Stimulated activated CD8-positive, alpha-beta memory T cell treated with anti-CD3 and anti-CD28 coated beads, Interleukin-4, amount 100 ng/mL, for 24 hours (primary cell): ENCODE measurements at regions not wholly inside any gene's neighbourhood (a gene's known extent, or its start where the extent isn't known, plus 50 kb on each side); places are given as distances from the start of the nearest gene placed in this dataset.
"Not testable (repeated sequence)": the region's sequence is repeated elsewhere in the genome, so short reads cannot be mapped to it uniquely, and the experiment has no call there.

Experiments used
- DNase-seq: peaks from one replicate; pipeline ENCODE4 v3.0.0-alpha.2; 2020; ENCODE audit warnings: low read depth

DNA sequence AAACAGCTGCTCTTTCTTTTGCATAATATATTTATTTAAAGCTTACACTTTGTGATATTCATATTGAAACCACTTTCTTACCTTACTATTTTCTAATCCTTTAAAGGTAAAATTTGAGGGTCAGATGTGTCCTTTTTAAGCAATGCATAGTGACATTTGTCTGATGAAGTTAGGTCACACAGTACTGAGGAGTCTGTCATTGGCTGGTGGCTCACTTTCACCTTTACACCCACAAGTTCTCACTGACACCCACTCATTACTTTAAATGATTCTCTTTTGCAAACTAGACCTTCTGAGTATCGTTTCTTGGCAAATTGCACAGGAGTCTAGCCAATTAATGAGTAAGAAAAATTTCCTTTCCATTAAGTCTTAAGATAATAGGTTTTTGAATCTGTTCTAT lies 758.3 kb upstream of the ARPP21 start:
- no peak for DNase-seq

DNA sequence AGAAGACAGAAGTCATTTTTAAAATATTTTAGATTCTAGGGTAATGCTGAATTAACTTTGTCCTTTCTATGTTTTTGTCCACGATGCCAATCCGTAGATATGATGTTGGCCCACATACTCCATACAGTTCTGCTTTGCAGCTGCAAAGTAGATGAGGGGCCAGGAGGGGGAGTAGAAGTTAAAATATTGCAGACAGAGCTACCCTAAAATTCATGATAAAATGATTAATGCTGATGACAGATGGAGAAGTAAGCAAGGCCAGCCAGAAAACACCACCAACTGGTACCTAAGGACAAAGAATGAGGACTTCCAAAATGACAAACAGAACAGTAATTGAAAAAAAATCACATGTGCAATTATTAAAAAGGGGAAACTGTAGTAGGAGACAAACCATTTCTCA lies 756.6 kb upstream of the ARPP21 start:
- DNase-seq = no peak

DNA sequence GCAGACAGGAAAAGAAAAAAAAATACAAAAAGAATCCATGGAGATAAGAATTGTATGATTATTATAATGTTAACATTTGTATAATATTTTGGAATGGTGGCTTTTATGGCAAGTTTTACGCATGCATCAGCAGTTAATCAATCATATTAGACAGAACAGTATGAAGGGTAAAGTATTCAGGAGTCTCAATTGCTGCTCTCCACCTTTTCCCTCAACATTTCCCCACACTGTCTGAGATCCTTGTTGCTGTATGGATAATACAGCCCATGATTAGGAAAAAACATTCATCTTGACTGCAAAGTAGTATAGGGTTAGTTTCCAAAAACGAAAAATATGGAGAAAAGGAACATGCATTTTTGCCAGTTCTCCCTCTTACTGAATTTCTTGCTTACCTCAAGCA lies 755.3 kb upstream of the ARPP21 start:
- DNase-seq = no peak

DNA sequence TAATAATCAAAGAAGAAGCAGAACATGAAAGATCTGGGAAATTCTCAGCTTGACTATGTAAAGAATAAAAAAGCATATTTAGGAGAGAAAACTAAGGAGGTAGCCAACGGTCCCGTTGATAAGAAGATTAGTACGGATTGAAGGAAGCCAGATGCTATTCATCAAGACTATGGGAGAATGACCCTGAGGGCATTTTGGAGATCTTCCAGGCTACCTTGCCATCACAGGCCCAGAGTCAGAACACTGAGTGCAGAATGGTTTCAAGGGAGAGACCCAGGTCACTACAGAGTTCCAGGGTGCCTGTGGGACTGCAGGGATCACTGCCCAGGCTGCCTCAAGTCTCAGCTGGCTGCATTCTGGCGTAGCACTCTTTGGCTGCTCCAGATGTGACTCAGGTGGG lies 752.9 kb upstream of the ARPP21 start:
- no peak for DNase-seq

DNA sequence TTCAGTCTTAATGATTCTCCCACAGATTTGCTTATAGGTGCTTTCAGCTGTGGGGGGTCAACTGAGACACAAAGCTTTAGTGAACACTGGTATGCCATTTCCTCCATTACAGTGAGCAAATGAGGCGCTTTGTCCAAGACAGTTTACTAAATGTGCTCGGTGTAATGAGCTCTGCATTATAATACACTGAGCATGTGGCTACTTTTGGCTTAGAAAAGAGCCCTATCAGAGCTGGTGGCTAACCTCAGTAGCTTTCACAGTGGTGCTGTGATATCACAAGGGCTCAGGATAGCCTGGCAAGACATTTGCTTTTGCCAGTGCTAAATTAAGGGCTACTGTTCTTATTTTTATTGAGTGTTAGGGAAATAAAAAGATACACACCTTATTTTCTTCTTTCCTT lies 749.7 kb upstream of the ARPP21 start:
- DNase-seq = no peak

DNA sequence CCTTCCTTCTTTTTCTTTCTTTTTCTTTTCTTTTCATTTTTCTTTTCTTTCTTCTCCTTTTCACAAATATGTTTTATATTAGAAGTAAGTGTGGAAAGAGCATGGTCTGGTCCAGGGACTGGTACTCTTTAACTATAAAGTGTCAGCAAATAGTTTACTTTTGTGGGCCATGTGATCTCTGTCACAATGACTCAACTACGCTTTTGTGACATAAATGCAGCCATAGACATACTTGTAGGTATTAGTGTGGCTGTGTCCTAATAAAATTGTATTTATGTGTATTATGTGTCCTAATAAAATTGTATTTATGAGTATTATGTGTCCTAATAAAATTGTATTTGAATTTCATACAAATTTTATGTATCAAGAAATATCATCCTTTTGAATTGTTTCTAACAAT lies 749.1 kb upstream of the ARPP21 start:
- no peak for DNase-seq

DNA sequence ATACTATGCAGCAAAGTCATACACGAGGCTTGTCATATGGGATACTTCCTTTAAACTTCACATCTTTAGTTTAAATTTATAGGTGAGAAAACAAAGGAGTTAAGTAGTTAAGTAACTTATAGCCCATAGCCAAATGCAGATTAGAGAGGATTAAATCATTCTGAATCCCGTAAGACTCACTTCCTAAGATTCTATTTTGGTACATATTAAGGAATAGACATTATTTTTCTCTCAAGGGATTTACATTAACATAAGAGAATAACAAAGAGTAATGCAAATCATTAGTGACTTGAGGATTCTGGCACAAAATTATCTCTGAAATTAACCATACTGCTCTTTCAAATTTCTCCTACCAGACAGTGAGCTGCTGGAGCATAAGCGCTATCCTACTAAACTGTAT lies 747.4 kb upstream of the ARPP21 start:
- DNase-seq = no peak

DNA sequence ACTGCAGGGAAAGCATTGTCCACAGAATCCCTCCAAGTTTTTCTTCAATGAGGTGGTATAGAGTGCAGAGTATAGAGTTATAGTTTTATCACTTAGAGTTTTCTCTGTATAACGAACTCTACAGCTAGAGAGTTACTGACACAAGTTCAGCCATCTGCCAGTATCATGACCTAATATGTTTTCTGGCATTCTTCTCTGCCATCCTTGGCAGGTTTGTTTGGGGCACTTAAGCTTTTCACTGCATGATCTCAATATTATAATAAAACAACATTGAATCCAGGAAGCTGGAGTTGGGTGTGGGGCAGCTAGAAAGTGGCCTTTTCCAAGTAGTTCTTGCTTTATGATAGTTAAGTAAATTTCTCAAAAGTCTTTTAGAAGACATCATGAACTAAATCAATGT lies 743.5 kb upstream of the ARPP21 start:
- DNase-seq = no peak

DNA sequence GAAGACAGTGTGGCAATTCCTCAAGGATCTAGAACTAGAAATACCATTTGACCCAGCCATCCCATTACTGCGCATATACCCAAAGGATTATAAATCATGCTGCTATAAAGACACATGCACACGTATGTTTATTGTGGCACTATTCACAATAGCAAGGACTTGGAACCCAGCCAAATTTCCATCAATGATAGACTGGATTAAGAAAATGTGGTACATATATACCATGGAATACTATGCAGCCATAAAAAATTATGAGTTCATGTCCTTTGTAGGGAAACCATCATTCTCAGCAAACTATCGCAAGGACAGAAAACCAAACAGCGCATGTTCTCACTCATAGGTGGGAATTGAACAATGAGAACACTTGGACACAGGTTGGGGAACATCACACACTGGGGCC lies 729.6 kb upstream of the ARPP21 start:
- DNase-seq = not testable (repeated sequence)

DNA sequence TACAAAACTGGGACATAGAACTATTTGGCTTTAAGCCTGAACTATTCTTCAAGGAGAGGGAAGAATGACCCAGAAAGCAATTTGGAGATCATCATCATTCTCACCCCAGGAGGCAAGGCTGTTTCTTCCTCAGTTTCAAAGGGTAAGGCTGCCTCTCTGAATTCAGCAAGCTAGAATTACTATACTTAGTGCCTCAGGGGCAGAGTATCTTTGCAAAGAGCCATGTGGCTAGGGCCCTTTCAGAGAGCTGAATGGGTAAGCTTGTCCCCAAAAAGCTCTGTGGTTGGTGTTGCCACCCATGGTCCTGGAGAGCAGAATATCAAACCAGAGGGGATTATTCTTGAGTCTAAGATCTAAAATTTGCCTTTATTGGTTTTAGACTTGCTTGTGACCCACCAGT lies 720.3 kb upstream of the ARPP21 start:
- DNase-seq = no peak

DNA sequence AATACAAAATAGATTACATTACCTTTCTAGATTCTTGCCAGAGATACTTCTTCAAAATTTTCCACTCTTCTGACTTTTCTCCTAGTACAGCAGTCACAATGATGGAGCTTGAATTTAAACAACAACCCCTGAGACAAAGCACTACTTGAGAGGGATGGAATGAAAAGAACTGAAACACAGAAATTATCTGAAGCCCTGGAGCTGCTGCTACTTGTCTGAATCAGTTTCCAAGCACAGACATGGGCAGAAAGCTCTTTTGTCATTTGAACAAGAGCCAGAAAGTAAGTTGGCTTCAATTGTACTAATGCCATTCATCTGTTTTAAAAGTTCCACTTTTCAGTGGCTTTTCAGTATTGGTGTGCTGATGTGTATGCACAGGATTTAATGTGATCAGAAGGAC lies 718.5 kb upstream of the ARPP21 start:
- DNase-seq = no peak

DNA sequence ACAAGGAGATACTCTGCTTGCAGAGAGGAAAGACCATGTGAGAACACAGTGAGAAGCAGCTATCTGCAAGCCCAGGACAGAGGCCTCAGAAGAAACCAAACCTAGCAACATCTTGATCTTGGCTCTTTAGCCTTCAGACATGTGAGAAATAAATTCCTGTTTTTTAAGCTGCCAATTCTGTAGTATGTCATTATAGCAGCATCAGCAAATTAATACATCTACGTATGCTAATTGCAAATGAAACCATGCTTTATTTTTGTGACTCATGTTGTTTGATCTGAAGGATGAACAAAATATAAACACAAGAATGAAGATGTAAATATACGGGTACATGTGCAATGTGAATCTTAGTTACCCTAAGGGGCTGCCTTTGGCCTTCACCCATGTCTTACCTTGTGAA lies 714.4 kb upstream of the ARPP21 start:
- DNase-seq = no peak

DNA sequence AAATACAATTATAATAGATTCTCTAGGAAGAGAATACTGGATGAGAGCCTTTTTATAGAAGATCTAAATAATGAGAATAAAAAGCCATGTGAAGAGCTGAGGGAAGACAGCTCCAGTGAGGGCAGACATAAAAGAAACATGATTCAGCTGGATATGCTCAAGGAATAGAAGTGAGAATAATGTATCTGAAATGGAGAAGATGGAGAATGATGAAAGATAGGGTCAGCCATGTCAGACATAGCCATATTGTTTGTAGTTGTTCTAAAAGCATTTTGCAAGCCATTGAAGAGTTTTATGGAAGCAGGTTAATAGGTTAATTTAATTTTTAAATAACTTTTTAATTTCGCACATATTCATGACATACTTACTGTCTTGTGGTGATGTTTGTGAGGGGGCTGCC lies 713.5 kb upstream of the ARPP21 start:
- no peak for DNase-seq

DNA sequence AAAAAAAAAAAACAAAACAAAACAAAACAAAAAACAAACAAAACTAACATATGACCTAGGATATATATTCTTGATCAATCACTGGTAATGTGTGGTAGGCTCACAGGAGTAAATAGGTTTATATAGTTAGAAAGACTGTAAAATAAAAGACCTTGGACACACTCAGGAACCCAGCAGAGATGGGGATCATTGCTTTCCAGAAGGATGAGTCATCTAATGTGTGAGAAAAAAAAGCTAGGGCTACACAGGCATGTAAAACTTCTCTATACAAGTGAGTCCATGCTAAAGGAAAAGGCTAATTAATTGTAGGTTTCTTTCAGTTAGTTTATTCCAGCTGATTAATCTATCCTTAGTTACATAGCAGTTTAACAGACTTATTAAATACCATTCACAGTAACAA lies 710.3 kb upstream of the ARPP21 start:
- no peak for DNase-seq

DNA sequence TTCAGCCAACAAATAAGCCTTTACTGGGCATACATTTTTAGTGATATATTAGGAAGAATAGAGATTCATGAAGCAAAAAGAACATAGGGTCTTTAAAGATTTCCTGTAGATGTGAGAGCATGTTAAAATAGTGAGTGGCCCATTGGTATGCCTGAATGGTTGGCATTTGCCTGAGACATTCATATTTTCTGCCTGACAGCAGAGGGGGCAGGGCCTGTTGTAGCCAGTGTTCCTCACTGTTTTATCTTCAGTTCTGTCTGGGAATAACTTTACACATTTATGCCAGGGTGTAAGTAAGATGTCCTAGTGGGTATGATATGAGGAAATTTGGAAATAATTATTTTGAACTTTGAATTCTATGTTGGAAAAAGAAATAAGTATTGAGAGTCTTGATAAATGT lies 704.7 kb upstream of the ARPP21 start:
- DNase-seq = no peak

DNA sequence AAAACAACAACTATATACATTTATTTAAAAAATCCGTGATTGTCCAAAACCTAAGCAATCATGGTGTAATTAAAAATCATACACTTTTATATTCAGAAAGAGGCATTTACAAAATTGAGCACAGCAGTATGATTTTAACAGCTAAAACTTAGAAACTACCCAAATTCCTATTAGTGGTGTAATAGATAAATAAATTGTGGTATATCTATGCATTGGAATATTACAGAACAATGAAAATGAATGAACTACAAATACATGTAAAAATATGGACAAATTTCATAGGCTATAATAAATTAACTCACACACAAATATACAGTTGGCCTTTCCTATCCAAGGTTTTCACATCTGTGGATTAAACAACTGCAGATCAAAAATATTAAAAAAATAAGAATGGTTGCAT lies 700.5 kb upstream of the ARPP21 start:
- no peak for DNase-seq

DNA sequence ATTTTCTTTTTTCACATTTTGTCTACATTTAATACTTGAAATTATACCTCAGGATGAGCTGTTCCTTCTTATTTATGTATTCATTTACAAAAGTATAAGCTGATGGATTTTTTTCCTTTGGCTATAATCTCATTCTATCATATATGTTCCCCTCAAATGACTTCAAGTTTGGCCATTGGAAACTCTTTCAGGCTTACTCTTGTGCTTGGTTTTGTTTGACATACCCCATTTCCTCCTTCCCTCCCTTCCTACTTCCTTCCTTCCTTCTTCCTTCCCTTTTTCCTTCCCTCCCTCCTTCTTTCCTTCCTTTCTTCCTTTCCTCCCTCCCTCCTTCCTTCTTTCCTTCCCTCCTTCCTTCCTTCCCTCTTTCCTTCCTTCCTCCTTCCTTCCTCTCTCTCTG lies 697.1 kb upstream of the ARPP21 start:
- no peak for DNase-seq

DNA sequence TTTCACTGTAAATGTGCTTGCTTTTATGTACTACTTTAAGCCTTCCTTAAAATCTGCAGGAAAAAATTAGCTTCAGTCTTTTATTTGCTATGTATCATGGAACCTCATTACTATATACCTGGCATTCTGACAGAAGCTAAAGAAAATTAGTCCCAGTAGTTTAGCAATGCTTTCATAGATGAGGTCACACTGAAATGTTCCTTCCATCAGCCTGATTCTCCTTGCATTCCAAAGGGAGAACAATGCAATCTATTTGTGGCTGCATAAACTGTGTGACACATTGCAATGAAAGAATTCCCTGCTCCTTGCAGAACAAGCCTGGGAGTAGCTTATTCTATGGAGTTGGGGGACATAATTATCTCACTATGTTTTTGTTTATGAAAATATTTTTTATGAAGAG lies 691.5 kb upstream of the ARPP21 start:
- no peak for DNase-seq

DNA sequence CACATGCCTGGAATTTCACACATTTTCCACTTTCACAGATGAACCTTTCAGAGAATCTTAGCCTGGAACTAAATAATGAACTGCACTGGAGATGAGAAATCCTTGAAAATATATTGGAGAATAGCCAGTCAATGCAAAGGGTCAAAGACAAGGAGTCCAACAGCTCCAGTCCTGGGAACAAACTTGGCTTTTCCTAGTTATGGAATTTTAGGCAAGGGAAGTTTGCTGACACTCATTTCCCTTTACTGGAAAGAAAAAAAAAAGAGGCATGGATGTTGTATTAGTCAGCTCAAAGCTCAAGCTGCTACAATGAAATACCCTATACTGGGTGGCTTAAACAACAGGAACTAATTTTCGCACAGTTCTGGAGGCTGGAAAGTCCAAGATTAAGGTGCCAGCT lies 690.8 kb upstream of the ARPP21 start:
- DNase-seq = no peak

DNA sequence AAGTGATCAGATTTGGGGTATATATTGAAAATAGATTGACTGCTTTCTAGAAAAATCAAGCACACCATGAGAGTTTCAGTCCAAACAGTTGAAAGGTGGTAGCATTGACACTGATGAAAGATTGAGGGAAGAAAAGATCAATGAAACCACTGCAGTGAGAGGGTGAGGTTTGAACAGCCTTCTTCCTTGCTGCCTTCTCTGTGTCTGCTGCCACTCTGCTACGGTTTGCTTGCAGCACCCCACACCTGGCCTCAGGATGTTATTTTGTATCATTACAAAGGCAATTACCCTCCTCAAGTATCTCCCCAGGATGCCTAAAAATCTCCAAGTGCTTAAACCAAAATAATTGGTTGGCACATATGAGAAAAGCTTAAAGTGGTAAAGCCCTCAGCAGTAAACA lies 683.6 kb upstream of the ARPP21 start:
- DNase-seq = no peak

DNA sequence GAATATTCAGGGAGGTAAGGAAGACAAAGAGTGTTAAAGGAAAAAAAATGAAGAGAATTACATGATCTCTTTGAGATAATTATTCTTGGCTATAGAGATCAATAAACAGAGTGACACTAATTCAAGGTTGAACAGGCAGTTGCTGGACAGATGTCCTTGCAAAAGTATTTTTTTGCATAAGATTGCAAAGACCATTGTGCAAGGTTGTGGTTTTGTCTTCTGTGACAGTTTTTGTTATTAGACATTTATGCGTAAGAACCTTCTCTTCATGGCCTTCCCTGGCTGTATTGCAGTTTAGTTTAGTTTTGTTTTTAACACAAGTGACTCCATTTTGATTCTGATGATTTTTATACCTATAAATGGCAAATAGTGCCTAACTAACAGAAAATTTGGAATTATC lies 682.8 kb upstream of the ARPP21 start:
- DNase-seq = no peak

DNA sequence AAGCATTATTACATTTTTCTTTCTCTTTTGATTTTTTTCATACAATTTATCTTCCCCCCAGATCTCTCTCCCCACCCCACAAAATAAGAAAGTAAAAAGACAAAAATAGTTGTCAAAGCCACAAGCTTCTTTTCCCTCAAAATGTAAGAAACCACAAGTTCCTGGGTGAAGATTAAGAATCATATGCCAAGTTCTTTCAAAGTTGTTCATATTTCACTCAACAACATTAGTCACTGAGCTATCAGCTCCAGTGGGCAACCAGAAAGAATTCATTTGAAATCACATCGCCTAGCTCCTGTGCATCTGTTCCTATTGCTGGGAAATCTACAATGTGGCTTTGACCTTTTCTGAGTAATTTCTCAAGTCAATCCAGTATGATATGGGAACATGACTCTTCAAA lies 681.6 kb upstream of the ARPP21 start:
- no peak for DNase-seq

DNA sequence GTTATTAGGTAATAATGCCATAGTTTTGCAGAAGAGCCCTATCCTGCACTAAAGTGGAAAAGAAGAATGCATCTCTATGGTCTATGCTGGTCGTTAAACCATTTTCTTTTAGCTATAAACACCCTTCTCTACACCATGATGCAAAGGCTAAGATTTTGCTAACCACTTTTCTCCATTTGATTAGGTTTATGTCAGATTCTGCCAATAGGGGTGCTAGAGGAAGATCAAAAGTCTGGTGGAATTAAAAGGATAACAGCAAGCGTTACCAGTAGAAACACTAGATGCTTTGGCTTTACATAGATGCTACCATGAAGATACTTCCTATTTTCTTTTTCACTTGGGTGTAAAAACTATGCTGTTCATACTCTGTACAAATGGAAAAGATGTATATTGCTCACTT lies 669.8 kb upstream of the ARPP21 start:
- DNase-seq = no peak

DNA sequence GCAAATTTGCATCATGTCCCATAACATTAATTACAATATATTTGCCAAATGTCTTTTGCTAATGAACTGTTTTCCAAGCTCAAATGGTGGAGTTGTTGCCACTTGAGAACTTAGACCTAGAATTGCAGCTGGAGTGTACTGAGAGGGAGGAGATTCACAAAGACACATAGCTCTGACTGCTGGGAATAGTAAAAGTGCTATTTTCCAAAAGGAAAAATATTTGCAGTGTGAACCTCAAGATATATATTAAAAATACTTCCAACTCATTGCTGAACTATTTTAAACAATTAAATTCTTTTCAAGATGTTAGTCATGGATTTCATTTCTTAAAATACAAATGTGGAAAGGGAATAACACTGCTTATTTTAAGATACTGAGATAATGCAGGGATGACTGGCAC lies 666.8 kb upstream of the ARPP21 start:
- DNase-seq = no peak

DNA sequence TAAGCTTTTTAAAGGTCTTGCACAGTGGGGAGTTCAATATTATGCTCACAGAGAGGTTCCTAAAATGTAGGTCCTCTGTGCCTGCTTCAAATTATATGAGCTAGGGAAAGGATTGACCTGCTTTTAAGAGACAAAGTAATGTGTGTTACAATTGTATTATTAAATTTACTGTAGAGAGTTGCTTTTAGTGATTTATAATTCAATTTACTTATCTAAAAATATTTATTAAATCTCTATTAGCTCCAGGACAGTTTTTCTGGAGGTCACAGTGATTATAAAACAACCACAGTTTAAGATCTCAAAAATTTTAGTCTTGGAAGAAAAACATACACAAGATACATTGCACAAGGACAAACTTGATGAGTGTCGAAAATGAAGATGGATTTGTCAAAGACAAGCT lies 665.7 kb upstream of the ARPP21 start:
- DNase-seq = no peak

DNA sequence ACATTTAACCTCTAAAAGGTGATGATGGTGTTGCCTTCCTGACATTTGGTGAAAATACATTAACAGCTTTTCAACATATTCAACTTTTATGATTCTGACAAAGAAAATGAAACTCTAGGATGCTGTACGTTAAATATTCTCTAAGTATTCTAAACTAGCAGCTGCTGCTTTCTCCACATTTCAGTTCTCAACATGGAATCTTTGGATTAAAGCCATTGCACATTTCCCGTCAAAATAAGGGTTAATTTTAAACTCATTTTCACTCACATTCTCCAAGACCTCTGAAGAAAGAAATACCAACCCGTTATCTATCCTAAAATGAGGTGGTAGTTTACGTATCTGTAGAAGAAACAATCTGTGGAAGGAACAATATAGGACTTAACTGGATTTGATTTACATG lies 655.7 kb upstream of the ARPP21 start:
- no peak for DNase-seq
